ENCODE measurements at regions not wholly inside any gene's neighbourhood (a gene's known extent, or its start where the extent isn't known, plus 50 kb on each side); places are given as distances from the start of the nearest gene placed in this dataset.

GRCh38 chr13:44117816-44118215 lies 238.1 kb downstream of the LACC1 start:
- TF ChIP-seq, protein P1, sequence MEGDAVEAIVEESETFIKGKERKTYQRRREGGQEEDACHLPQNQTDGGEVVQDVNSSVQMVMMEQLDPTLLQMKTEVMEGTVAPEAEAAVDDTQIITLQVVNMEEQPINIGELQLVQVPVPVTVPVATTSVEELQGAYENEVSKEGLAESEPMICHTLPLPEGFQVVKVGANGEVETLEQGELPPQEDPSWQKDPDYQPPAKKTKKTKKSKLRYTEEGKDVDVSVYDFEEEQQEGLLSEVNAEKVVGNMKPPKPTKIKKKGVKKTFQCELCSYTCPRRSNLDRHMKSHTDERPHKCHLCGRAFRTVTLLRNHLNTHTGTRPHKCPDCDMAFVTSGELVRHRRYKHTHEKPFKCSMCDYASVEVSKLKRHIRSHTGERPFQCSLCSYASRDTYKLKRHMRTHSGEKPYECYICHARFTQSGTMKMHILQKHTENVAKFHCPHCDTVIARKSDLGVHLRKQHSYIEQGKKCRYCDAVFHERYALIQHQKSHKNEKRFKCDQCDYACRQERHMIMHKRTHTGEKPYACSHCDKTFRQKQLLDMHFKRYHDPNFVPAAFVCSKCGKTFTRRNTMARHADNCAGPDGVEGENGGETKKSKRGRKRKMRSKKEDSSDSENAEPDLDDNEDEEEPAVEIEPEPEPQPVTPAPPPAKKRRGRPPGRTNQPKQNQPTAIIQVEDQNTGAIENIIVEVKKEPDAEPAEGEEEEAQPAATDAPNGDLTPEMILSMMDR (conservative IDR thresholded peaks at IDR 0.05; ENCODE audit: low read length) = no peak
- TF ChIP-seq EZH2phosphoT487 (IDR thresholded peaks at IDR 0.05; ENCODE audit: borderline replicate concordance, low read depth, low read length) = no peak

Data from OCI-LY7 (cell line).